ENCODE measurements at regions not wholly inside any gene's neighbourhood (a gene's known extent, or its start where the extent isn't known, plus 50 kb on each side); places are given as distances from the start of the nearest gene placed in this dataset.

GRCh38 chr2:107359021-107359420, 467.7 kb upstream of the RGPD4 start:
- no peak for DNase-seq (ENCODE audit: extremely low read depth, low read depth)

- no peak for DNase-seq (ENCODE audit: extremely low read depth, low read depth)
Observed at GRCh38 chr2:107361751-107362381, 464.8 kb upstream of the RGPD4 start.

- no peak for DNase-seq (ENCODE audit: extremely low read depth, low read depth)
Observed at GRCh38 chr2:107362993-107363392, 463.7 kb upstream of the RGPD4 start.

GRCh38 chr2:107363806-107364205, 462.9 kb upstream of the RGPD4 start:
- no peak for DNase-seq (ENCODE audit: extremely low read depth, low read depth)

- DNase-seq (ENCODE audit: extremely low read depth, low read depth) = no peak
Observed at GRCh38 chr2:107364361-107364950, 462.2 kb upstream of the RGPD4 start.

GRCh38 chr2:107374249-107374648, 452.4 kb upstream of the RGPD4 start:
- DNase-seq (ENCODE audit: extremely low read depth, low read depth) = no peak

- no peak for DNase-seq (ENCODE audit: extremely low read depth, low read depth)
Observed at GRCh38 chr2:107376909-107377308, 449.8 kb upstream of the RGPD4 start.

GRCh38 chr2:107380912-107381311, 445.8 kb upstream of the RGPD4 start:
- DNase-seq (ENCODE audit: extremely low read depth, low read depth) = no peak

GRCh38 chr2:107383691-107384090, 443.0 kb upstream of the RGPD4 start:
- no peak for DNase-seq (ENCODE audit: extremely low read depth, low read depth)

GRCh38 chr2:107384422-107384821, 442.3 kb upstream of the RGPD4 start:
- no peak for DNase-seq (ENCODE audit: extremely low read depth, low read depth)

- no peak for DNase-seq (ENCODE audit: extremely low read depth, low read depth)
Observed at GRCh38 chr2:107385921-107386320, 440.8 kb upstream of the RGPD4 start.

- no peak for DNase-seq (ENCODE audit: extremely low read depth, low read depth)
Observed at GRCh38 chr2:107392241-107392704, 434.4 kb upstream of the RGPD4 start.

- no peak for DNase-seq (ENCODE audit: extremely low read depth, low read depth)
Observed at GRCh38 chr2:107393516-107393915, 433.2 kb upstream of the RGPD4 start.

GRCh38 chr2:107398683-107399082, 428.0 kb upstream of the RGPD4 start:
- no peak for DNase-seq (ENCODE audit: extremely low read depth, low read depth)

- DNase-seq (ENCODE audit: extremely low read depth, low read depth) = no peak
Observed at GRCh38 chr2:107402330-107402729, 424.4 kb upstream of the RGPD4 start.

- DNase-seq (ENCODE audit: extremely low read depth, low read depth) = no peak
Observed at GRCh38 chr2:107405261-107405660, 421.4 kb upstream of the RGPD4 start.

GRCh38 chr2:107407017-107407416, 419.7 kb upstream of the RGPD4 start:
- no peak for DNase-seq (ENCODE audit: extremely low read depth, low read depth)

GRCh38 chr2:107407974-107408373, 418.7 kb upstream of the RGPD4 start:
- DNase-seq (ENCODE audit: extremely low read depth, low read depth) = no peak

GRCh38 chr2:107411267-107411666, 415.4 kb upstream of the RGPD4 start:
- DNase-seq (ENCODE audit: extremely low read depth, low read depth) = no peak

- DNase-seq (ENCODE audit: extremely low read depth, low read depth) = no peak
Observed at GRCh38 chr2:107412209-107412904, 414.3 kb upstream of the RGPD4 start.

GRCh38 chr2:107412981-107413380, 413.7 kb upstream of the RGPD4 start:
- no peak for DNase-seq (ENCODE audit: extremely low read depth, low read depth)

- no peak for DNase-seq (ENCODE audit: extremely low read depth, low read depth)
Observed at GRCh38 chr2:107414376-107414775, 412.3 kb upstream of the RGPD4 start.
